ENCODE measurements at regions not wholly inside any gene's neighbourhood (a gene's known extent, or its start where the extent isn't known, plus 50 kb on each side); places are given as distances from the start of the nearest gene placed in this dataset.

- no peak for DNase-seq
- Histone ChIP-seq H3K4me1 (no peaks in the 10 kb centered on the region), H3K36me3 (no peaks in the 10 kb centered on the region), H3K27ac (no peak overlapping the region), H3K4me3 (no peak overlapping the region), H3K9me3 (peaks cover 0 to 8% of the 10 kb centered on the region in 2 donors), H3K27me3 (no peaks in the 10 kb centered on the region)
- TF ChIP-seq POLR2A (IDR thresholded peaks at IDR 0.05) (no peak), CTCF (IDR thresholded peaks at IDR 0.05) (no peak)
- intact Hi-C loops (cut with DNase I; ENCODE audit: low total_unique reads), result no loop called here
Observed at GRCh38 chr12:78584695-78585094, 279.9 kb upstream of the SYT1 start.

GRCh38 chr12:78585132-78585531 lies 279.4 kb upstream of the SYT1 start:
- H3K36me3 ChIP-seq, result no peaks in the 10 kb centered on the region
- H3K27me3 ChIP-seq, result no peaks in the 10 kb centered on the region
- H3K4me3 ChIP-seq, result no peak overlapping the region
- peaks cover 0 to 8% of the 10 kb centered on the region in 2 donors for H3K9me3 ChIP-seq
- intact Hi-C loops (cut with DNase I; ENCODE audit: low total_unique reads), result no loop called here
- TF ChIP-seq CTCF (IDR thresholded peaks at IDR 0.05), result no peak
- TF ChIP-seq POLR2A (IDR thresholded peaks at IDR 0.05), result no peak
- no peak for DNase-seq
- H3K4me1 ChIP-seq, result no peaks in the 10 kb centered on the region
- H3K27ac ChIP-seq, result no peak overlapping the region

GRCh38 chr12:78586790-78587189 lies 277.8 kb upstream of the SYT1 start:
- intact Hi-C loops (cut with DNase I; ENCODE audit: low total_unique reads), result no loop called here
- Histone ChIP-seq H3K27me3 (no peaks in the 10 kb centered on the region), H3K36me3 (no peaks in the 10 kb centered on the region), H3K4me1 (no peaks in the 10 kb centered on the region), H3K4me3 (no peak overlapping the region), H3K9me3 (peaks cover 0 to 8% of the 10 kb centered on the region in 2 donors), H3K27ac (no peak overlapping the region)
- no peak for DNase-seq
- TF ChIP-seq CTCF (IDR thresholded peaks at IDR 0.05), result no peak

GRCh38 chr12:78599366-78599765 lies 265.2 kb upstream of the SYT1 start:
- no peaks in the 10 kb centered on the region for H3K27me3 ChIP-seq
- intact Hi-C loops (cut with DNase I; ENCODE audit: low total_unique reads), result no loop called here

GRCh38 chr12:78600541-78600940 lies 264.0 kb upstream of the SYT1 start:
- H3K27ac ChIP-seq, result no peak overlapping the region
- H3K9me3 ChIP-seq, result no peaks in the 10 kb centered on the region
- intact Hi-C loops (cut with DNase I; ENCODE audit: low total_unique reads), result no loop called here
- no peaks in the 10 kb centered on the region for H3K27me3 ChIP-seq
- H3K36me3 ChIP-seq, result no peaks in the 10 kb centered on the region
- no peak for TF ChIP-seq POLR2A (IDR thresholded peaks at IDR 0.05)
- TF ChIP-seq CTCF (IDR thresholded peaks at IDR 0.05), result no peak
- H3K4me1 ChIP-seq, result no peaks in the 10 kb centered on the region
- H3K4me3 ChIP-seq, result no peak overlapping the region
- no peak for DNase-seq

More at GRCh38 chr12:78599366-78599765, 265.2 kb upstream of the SYT1 start:
- Histone ChIP-seq H3K9me3 (no peaks in the 10 kb centered on the region), H3K4me1 (no peaks in the 10 kb centered on the region), H3K27ac (no peak overlapping the region), H3K4me3 (no peak overlapping the region), H3K36me3 (no peaks in the 10 kb centered on the region)
- DNase-seq, result no peak
- TF ChIP-seq POLR2A (IDR thresholded peaks at IDR 0.05) (no peak), CTCF (IDR thresholded peaks at IDR 0.05) (no peak)
